ENCODE measurements at regions not wholly inside any gene's neighbourhood (a gene's known extent, or its start where the extent isn't known, plus 50 kb on each side); places are given as distances from the start of the nearest gene placed in this dataset.
"Not testable (repeated sequence)": the region's sequence is repeated elsewhere in the genome, so short reads cannot be mapped to it uniquely, and the experiment has no call there.

DNA sequence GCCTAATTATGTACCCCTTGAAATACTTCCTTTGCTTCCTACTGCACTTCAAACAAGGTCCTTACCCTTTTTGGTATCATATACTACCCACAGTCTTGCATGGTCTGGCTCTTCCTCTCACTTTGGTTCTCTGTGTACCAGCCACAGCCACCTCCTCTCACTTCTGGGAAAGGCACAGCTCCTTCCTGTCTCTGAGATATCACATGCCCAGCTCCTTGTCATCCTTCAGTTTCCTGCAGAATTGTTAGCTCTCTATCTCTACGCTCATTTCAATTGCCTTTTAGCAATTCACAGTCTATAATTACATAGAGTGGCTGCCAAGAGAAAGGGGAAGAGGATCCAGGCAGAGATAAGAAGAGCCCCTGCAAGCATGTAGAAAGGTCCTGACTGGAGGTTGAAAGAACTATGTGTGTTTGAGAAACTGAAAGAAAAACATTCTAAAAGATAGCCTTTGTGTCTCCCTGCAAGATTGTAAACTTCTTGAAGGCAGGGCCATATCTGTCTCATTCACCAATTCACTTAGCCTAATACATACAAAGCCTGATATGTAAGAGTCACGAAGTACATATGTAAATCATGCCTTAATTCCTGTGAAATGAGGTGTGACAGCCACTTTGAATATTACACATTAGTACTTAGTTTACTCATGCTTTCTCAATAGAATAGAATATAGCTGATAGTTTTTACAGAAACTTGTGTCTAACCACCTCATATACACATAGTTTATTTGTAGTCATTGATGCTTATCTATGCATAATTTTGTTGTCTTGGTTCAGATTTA lies 933.1 kb downstream of the DIAPH3 start:
- DNase-seq (ENCODE audit: low spot score): no peak

- no peak for DNase-seq (ENCODE audit: low spot score)
Measured at GRCh38 chr13:59236309-59236919, 927.3 kb downstream of the DIAPH3 start.

DNA sequence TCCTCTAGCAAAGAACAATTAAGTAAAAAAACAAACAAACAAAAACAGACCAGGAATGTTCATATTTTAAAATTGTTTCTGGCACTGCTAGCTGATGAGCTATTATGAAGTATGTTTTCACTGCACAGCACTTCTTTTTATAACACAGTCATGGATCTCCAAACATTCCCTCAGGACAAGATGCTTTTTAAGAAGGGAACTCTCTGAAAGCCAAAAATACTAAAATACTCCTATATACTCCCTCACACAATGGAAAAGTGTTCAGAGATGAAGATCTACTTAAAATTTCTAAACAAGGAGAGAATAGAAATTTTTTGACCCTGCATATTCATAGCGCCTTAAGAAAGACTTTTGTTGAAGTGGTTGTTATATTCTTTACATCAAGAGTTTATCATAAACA lies 926.8 kb downstream of the DIAPH3 start:
- no peak for DNase-seq (ENCODE audit: low spot score)

DNA sequence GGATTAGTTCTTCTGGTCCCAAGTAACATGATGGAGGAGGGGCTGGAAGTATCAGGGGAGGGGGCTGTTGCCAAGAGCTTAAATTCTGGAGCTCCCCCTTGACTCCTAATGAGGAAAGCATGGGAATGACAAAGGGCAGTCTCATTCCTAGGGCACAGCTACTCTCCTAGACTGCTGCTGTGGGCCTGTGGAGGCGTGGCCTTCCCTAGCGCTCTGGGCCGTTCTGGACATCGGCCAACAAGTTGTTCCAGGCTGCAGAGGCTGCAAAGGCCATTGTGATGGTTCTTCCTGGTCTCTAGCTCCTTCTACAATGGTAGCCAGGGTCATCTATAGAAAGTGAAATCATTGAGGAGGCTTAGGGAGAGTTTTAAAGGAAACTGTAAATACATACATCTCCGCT lies 916.6 kb downstream of the DIAPH3 start:
- no peak for DNase-seq (ENCODE audit: low spot score)

GRCh38 chr13:59250336-59251189 lies 913.2 kb downstream of the DIAPH3 start:
- DNase-seq (ENCODE audit: low spot score): no peak

DNA sequence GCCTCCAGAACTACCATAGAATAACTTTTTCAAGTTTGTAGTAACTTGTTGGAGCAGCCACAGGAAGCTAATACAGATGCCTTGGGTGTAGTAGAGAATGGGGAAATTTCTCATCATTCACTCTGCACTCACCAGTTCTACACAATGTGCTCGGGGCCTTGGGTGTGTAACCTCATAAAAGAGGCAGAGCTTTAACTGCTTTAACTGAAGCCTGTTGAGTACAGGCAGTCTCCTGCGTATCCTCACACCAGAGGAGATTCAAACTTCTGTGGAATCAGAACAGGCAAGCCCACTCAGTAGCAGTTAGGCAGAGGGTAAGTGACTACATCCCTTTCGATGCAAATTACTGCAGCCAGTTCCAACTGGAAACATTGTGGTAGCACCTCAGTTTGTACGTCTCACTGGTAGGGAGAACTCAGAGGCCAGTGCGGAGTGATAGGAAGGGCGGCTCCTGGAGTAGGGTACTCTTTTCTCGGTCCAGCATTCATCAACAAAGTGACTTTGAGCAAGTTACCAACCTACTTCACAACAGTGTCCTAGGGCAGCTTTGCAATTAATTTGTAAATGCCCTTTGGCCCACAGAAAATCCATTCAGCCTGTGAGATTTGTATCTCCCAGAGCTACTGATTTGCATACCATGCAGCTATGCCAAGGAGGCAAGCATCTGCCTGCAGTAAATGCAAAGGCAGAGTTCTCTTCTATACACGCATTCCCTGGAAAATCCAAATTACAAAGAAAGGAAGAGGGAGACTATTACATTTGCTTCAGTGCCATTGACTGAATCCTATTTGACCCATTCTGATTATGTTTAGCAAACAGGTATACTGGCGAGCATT lies 904.3 kb downstream of the DIAPH3 start:
- no peak for DNase-seq (ENCODE audit: low spot score)

DNA sequence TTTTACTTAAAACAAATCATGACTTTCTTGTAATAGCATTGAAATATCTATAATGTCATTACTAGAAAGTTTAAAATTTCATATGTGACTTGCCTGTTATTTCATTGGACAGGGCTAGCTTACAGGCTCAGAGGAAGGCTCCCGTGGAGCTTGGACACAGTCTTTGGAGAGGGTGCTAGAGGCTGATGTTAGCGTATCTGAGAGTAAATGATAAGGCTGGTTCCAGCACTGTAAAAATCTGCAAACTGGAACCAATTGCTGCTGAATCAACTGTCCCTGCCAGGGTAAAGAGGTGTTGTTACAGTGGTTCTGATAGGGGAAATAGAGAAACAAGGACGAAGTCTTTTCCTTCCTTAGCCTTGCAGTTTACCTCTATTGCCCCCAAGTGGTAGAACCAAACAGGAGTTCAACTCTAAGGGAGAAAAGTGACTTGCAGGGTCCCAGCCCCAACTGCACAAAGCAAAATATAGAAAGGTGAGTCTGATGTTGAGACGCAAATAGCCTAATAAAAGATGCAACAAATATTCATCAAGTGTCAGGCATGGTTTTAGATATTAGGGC lies 901.7 kb downstream of the DIAPH3 start:
- peak; percentile 3 for DNase-seq (ENCODE audit: low spot score)

DNA sequence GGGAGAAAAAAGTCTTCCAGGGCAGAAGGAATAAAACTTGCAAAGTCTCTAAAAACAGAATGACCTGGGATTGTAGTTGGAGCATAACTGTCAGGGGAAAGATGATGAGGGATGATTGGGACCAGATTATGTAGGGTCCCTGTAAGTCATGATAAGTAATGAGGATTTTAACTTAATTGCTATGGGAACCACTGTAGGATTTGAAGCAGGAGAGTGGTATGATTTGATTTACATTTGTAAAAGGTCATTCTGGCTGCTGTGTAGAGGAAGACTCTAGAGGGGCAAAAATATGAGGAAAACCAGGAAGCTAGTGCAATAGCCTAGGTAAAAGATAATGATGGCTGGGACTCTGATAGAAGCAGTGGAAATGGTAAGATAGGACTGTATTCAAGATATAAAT lies 900.2 kb downstream of the DIAPH3 start:
- DNase-seq (ENCODE audit: low spot score): no peak

DNA sequence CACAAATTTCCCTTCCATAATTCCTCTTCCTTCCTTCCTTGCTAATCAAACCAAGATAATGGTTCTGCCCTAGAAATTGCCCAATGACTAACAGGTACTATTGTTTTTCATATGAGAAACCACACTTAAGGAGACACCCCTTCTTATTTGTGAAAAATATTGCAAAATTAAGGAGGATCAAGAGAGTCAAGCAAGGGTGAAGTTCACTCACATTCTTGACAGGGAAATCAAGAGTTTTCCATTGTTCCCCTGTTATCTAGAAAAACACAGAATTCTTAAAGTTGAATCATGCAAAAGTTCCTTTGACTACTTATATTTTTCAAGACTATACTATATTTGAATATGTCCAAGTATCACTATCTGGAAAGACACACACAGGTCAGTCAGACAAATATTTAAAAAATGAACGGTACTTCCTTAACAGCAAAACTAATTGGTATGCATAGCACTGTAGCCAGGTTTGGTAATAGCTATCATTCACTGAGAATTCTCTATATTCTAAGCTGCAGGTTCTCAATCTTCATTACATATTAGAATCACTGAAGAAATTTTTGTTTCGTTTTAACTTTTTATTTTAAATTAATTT lies 897.2 kb downstream of the DIAPH3 start:
- no peak for DNase-seq (ENCODE audit: low spot score)

DNA sequence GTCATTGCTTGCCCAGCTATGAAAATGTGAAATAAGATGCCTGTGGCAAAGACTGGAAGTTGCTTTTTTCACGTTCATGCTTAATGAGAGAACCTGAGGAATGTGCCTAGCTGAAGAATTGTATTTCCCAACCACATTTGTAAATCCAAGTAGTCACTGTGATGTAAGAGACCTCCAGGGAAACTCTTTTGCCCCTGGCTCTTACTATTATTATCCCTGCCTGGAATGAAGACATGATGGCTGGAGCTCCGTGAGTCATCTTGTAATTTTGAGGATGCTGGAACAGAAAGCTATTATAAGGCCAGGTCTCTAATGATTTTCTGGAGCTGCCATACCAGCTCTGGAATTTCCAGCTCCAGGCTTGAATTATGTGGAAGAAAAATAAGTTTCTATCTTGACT lies 894.3 kb downstream of the DIAPH3 start:
- DNase-seq (ENCODE audit: low spot score): peak; percentile 21

- DNase-seq (ENCODE audit: low spot score): no peak
Measured at GRCh38 chr13:59270327-59270726, 893.4 kb downstream of the DIAPH3 start.

- no peak for DNase-seq (ENCODE audit: low spot score)
Measured at GRCh38 chr13:59274958-59275727, 888.6 kb downstream of the DIAPH3 start.

GRCh38 chr13:59276436-59276835 lies 887.3 kb downstream of the DIAPH3 start:
- no peak for DNase-seq (ENCODE audit: low spot score)

GRCh38 chr13:59277106-59277505 lies 886.6 kb downstream of the DIAPH3 start:
- no peak for DNase-seq (ENCODE audit: low spot score)

GRCh38 chr13:59279028-59279427 lies 884.7 kb downstream of the DIAPH3 start:
- DNase-seq (ENCODE audit: low spot score): no peak

DNA sequence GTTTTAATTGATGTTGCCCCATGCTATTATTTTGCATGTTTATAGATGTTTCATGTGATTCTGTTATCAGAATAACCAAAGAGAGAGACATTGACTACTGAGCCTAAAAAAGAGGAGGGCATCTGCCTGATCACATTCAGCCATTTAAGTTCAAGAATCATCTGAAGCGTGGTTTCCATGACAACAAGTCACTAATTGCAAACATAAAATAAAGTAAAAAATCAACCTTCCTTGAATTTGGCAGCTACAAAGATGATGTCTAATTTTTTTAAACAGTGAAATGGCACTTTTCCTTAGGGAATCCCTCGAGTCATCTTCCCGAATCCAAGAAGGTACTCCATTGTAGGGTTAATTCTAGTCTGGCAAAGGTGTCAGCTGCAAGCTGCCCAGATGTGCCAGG lies 884.2 kb downstream of the DIAPH3 start:
- no peak for DNase-seq (ENCODE audit: low spot score)

- no peak for DNase-seq (ENCODE audit: low spot score)
Measured at GRCh38 chr13:59280297-59280696, 883.4 kb downstream of the DIAPH3 start.

DNA sequence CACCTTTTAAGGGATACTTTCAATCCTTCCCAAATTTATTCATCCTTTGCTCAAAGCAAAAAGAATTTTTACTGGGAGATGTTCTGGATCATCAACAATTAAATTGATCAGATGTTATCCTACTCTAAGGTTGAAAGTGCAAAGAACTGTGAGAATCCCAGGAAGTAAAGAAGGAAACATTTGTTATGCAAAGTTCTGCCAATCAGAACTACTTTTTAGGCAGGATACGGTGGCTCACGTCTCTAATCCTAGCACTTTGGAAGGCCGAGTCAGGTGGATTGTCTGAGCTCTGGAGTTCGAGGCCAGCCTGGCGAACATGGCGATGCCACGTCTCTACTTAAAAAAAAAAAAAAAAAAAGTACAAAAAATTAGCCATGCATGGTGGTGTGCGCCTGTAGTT lies 882.3 kb downstream of the DIAPH3 start:
- DNase-seq (ENCODE audit: low spot score): no peak

GRCh38 chr13:59292240-59292639 lies 871.5 kb downstream of the DIAPH3 start:
- not testable (repeated sequence) for DNase-seq (ENCODE audit: low spot score)

DNA sequence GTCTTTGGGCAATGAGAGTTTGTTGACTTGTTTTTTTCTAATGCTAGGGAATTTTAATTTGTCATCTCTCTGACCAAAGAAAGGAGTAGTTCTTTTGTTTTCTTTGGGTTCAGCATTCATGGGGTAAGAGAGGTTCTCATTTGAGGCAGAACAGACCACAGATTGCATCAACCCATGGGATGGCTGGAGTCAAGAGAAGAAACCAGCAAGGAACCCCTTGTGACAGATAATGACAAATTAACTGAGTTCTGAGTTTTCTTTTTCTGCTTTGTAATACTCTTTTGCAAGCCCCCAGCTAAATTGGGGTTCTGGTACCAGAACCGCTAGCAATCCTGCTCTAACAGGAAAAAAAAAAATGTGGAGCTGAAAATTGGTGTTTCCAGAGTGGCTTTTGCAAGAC lies 864.1 kb downstream of the DIAPH3 start:
- no peak for DNase-seq (ENCODE audit: low spot score)

Data from A172 (cell line).